PFSK-1 (cell line): ENCODE measurements at regions not wholly inside any gene's neighbourhood (a gene's known extent, or its start where the extent isn't known, plus 50 kb on each side); places are given as distances from the start of the nearest gene placed in this dataset.

Experiments used
- POLR2AphosphoS5 ChIP-seq: IDR thresholded peaks from 2 replicates; pipeline ENCODE4 v1.6.1; 2012; ENCODE audit warnings: low read depth, mild to moderate bottlenecking, control low read depth, low read length, moderate library complexity
- REST ChIP-seq, 2 experiments: IDR thresholded peaks; 2 replicates each; pipeline versions ENCODE4 v1.6.1 to v1.8.0; 2011 to 2012; ENCODE audit warnings: low read depth in 2 of 2, low read length in 2 of 2, control low read depth in 1 of 2, inconsistent platforms in 1 of 2, mild to moderate bottlenecking in 1 of 2, moderate library complexity in 1 of 2; ENCODE audit not compliant: insufficient read depth in 1 of 2
- SIN3A ChIP-seq: IDR thresholded peaks from 2 replicates; pipeline ENCODE4 v1.6.1; 2012; ENCODE audit warnings: mild to moderate bottlenecking, low read length, moderate library complexity, borderline replicate concordance; ENCODE audit not compliant: insufficient read depth

DNA sequence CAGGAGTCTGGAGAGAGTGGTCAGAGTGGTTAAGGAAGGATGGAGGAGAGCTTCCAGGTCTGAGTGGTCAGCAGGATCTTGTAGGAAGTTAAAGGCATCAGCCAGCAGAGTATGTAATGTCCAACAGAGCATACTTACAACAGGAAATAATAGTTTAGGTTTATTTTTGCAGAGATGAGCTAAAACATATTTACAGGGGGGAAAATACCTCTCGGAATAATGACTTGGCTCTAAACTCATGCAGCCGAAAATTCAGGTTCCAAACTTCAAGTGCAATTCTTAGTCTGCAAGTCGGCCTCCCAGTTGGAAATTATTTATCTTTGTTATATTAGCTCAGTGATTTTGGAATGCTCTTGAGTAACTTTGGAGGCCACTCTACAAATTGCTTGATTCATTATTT lies 385.0 kb upstream of the C2CD4B start:
- TF ChIP-seq REST (IDR thresholded peaks at IDR 0.05; ENCODE audit: insufficient read depth in 1 of 2, low read depth in 2 of 2, low read length in 2 of 2) (no peak), POLR2AphosphoS5 (no peak), SIN3A (no peak)
